Muscle of leg (tissue), 3 donors: ENCODE measurements at regions not wholly inside any gene's neighbourhood (a gene's known extent, or its start where the extent isn't known, plus 50 kb on each side); places are given as distances from the start of the nearest gene placed in this dataset.
"Not testable (repeated sequence)": the region's sequence is repeated elsewhere in the genome, so short reads cannot be mapped to it uniquely, and the experiment has no call there.

Source experiments
- DNase-seq: peaks from one replicate; pipeline ENCODE4 v3.0.0; 2013
- H3K27ac ChIP-seq: one replicate; pipeline ENCODE4 v1.5.1; 2013; ENCODE audit warnings: mild to moderate bottlenecking, low read length, control low read depth
- H3K27me3 ChIP-seq: one replicate; pipeline ENCODE4 v1.6.1; 2013; ENCODE audit warnings: low read length; ENCODE audit not compliant: control insufficient read depth, insufficient read depth
- H3K36me3 ChIP-seq: one replicate; pipeline ENCODE4 v1.6.1; 2013; ENCODE audit warnings: low read length; ENCODE audit not compliant: control insufficient read depth, insufficient read depth
- H3K4me1 ChIP-seq: one replicate; pipeline ENCODE4 v1.6.1; 2013; ENCODE audit warnings: low read length; ENCODE audit not compliant: control insufficient read depth, insufficient read depth
- H3K4me3 ChIP-seq: one replicate; pipeline ENCODE4 v1.5.1; 2013; ENCODE audit warnings: low read length, control low read depth
- H3K9me3 ChIP-seq: replicated peaks from 2 replicates; pipeline ENCODE4 v1.6.1; 2013; ENCODE audit warnings: low read depth, low read length; ENCODE audit not compliant: control insufficient read depth
- WGBS: methylation state at CpG from one replicate; pipeline ENCODE4 v1.1.5; 2013; ENCODE audit warnings: missing lambda C conversion rate; ENCODE audit not compliant: insufficient coverage; 5-methylcytosine and 5-hydroxymethylcytosine counted together

DNA sequence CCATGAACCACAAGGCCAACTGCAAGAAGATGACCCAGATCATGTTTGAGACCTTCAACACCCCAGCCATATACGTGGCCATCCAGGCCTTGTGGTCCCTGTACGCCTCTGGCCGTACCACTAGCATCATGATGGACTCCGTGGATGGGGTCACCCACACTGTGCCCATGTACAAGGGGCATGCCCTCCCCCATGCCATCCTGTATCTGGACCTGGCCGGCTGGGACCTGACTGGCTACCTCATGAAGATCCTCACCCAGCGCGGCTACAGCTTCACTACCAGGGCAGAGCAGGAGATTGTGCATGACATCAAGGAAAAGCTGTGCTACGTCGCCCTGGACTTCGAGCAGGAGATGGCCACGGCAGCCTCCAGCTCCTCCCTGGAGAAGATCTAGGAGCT is 153.7 kb downstream of the CAVIN4 start:
- Histone ChIP-seq H3K27me3 (no peaks in the 10 kb centered on the region), H3K36me3 (no peaks in the 10 kb centered on the region), H3K4me1 (no peaks in the 10 kb centered on the region), H3K4me3 (no peak overlapping the region), H3K9me3 (no peaks in the 10 kb centered on the region), H3K27ac (no peak overlapping the region)
- no peak for DNase-seq
- WGBS, result 94% methylated on average over 10 of the region's 11 CpGs

- 83% methylated on average over 1 of the region's 2 CpGs for WGBS
- Histone ChIP-seq H3K4me3 (no peak overlapping the region), H3K36me3 (no peaks in the 10 kb centered on the region), H3K9me3 (no peaks in the 10 kb centered on the region), H3K27me3 (no peaks in the 10 kb centered on the region), H3K4me1 (no peaks in the 10 kb centered on the region), H3K27ac (no peak overlapping the region)
- DNase-seq, result no peak
Measured at GRCh38 chr9:100739208-100739607, 161.3 kb downstream of the CAVIN4 start.

DNA sequence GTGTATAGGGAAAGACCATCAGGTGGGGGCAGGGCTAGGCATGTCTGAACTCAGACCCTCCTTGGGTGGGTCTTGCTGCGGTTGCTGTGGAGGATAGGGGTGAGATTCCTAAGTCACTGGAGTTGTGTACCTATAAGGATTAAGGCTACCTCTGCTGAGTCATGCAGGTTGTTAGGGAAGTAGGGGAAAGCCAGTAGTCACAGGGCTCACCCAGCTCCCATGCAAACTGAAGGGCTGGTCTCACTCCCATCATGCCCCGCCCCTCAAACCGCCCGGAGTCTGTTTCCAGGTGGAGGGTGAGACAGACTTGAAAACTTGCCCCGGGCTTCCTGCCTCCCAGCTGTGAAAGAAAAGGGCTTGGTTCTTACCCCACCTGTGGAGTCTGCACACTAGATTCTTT is 161.8 kb downstream of the CAVIN4 start:
- Histone ChIP-seq H3K9me3 (no peaks in the 10 kb centered on the region), H3K36me3 (no peaks in the 10 kb centered on the region), H3K4me1 (no peaks in the 10 kb centered on the region), H3K4me3 (no peak overlapping the region), H3K27ac (no peak overlapping the region), H3K27me3 (no peaks in the 10 kb centered on the region)
- WGBS, result 81% methylated on average over 5 of the region's 5 CpGs
- DNase-seq, result no peak

GRCh38 chr9:100748930-100749329 is 171.1 kb downstream of the CAVIN4 start:
- DNase-seq, H3K9me3 ChIP-seq, H3K27ac ChIP-seq, H3K27me3 ChIP-seq, H3K36me3 ChIP-seq, H3K4me3 ChIP-seq, H3K4me1 ChIP-seq: not testable (repeated sequence)
- WGBS, result 65% methylated on average over 3 of the region's 4 CpGs

GRCh38 chr9:100756217-100756616 is 178.3 kb downstream of the CAVIN4 start:
- H3K9me3 ChIP-seq, result peaks cover 3% of the 10 kb centered on the region
- no peaks in the 10 kb centered on the region for H3K4me1 ChIP-seq
- no CpG with 5 or more reads among the region's 2 CpGs for WGBS
- H3K4me3 ChIP-seq, result no peak overlapping the region
- no peaks in the 10 kb centered on the region for H3K27me3 ChIP-seq
- DNase-seq, result no peak
- no peak overlapping the region for H3K27ac ChIP-seq
- H3K36me3 ChIP-seq, result no peaks in the 10 kb centered on the region

DNA sequence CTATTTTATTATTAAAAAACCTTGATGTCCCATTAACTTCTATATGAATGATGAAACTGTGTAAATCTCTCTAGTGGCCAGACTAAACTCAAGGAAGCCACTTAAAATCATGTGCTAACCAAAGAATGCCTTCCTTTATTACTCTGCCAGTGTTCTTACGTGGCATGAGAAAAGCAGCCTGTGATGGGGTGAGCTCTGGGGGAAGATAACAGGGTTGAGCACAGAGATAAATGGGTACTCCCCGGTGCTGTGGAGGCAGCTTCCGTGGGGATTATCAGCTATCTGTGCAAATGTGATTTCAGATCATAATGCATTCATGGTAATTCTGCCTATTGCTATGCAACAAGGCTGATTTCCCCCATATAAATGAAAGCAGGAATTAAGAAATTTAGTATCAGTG is 181.3 kb downstream of the CAVIN4 start:
- WGBS, result 69% methylated on average over 2 of the region's 3 CpGs
- Histone ChIP-seq H3K27ac (no peak overlapping the region), H3K27me3 (no peaks in the 10 kb centered on the region), H3K4me3 (no peak overlapping the region), H3K4me1 (no peaks in the 10 kb centered on the region), H3K36me3 (no peaks in the 10 kb centered on the region), H3K9me3 (no peaks in the 10 kb centered on the region)
- DNase-seq, result no peak

GRCh38 chr9:100761276-100761802 is 183.5 kb downstream of the CAVIN4 start:
- Histone ChIP-seq H3K9me3 (no peaks in the 10 kb centered on the region), H3K27ac (no peak overlapping the region), H3K27me3 (no peaks in the 10 kb centered on the region), H3K4me3 (no peak overlapping the region), H3K36me3 (no peaks in the 10 kb centered on the region), H3K4me1 (no peaks in the 10 kb centered on the region)
- 14% methylated on average over 1 of the region's 1 CpG for WGBS
- DNase-seq, result no peak

DNA sequence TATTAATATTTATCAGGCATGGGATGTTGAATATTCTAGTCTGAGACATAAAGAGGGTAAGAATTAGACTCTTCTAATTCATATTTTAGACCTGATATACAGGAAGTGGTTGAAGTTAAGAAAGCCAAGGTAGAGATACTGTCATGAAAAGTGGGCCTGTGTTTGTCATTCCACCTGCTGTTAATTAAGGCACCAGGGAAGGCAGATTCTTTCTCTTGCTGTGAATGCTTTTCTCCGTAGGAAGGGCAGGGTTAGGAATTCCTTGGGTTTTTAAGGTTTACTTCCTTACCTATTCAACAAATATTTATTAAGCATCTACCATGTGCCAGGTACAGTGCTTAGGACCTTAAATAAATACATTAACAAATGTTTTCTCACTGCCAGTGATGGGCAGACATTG is 196.4 kb downstream of the CAVIN4 start:
- no peak overlapping the region for H3K27ac ChIP-seq
- no peaks in the 10 kb centered on the region for H3K4me1 ChIP-seq
- no peaks in the 10 kb centered on the region for H3K36me3 ChIP-seq
- H3K27me3 ChIP-seq, result no peaks in the 10 kb centered on the region
- H3K9me3 ChIP-seq, result no peaks in the 10 kb centered on the region
- no peak for DNase-seq
- H3K4me3 ChIP-seq, result no peak overlapping the region
- WGBS, result no CpG with 5 or more reads among the region's 1 CpG

DNA sequence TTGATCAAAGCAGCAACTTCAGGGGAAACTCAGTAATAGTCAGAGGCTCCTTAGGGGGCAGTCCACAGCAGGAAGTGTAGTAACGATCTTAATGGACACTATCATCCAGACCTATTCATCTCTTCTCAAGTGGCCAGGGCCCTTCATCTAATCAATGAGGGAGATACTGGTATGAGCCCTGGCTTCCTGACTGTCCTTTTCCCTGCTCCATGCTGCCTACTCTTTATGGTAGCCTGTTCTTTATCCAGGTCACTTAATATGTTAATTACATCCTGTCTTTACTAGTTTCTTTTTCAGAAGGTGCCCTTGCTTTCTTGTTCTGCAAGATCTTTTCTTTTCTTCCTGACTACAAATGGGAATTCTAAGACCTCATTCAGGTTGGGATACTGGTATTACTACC is 197.1 kb downstream of the CAVIN4 start:
- no peak overlapping the region for H3K4me3 ChIP-seq
- H3K36me3 ChIP-seq, result no peaks in the 10 kb centered on the region
- DNase-seq, result no peak
- WGBS, result no CpG with 5 or more reads among the region's 1 CpG
- no peaks in the 10 kb centered on the region for H3K4me1 ChIP-seq
- no peaks in the 10 kb centered on the region for H3K27me3 ChIP-seq
- no peak overlapping the region for H3K27ac ChIP-seq
- no peaks in the 10 kb centered on the region for H3K9me3 ChIP-seq

DNA sequence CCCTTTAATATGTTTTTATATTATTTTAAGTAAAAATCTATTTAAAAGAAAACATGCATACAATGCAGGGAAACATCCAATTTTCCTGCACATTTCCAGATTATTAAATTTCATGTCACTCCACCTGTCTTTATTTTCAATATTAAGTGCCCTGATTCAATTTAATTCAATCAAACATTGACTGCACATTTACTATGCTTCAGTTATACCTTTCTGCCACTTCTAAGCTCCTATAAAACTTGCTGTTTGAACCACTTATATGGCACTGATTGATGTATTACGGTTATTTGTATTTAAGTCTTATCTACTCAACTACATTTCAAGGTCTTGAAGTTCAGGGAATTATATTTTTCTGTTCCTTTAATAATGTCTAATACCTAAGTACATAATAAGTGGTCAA is 198.0 kb downstream of the CAVIN4 start:
- no peak overlapping the region for H3K4me3 ChIP-seq
- DNase-seq, result no peak
- H3K36me3 ChIP-seq, result no peaks in the 10 kb centered on the region
- H3K9me3 ChIP-seq, result no peaks in the 10 kb centered on the region
- H3K27me3 ChIP-seq, result no peaks in the 10 kb centered on the region
- no peak overlapping the region for H3K27ac ChIP-seq
- WGBS, result no CpG with 5 or more reads among the region's 1 CpG
- H3K4me1 ChIP-seq, result no peaks in the 10 kb centered on the region

- DNase-seq, result no peak
- Histone ChIP-seq H3K27ac (no peak overlapping the region), H3K36me3 (no peaks in the 10 kb centered on the region), H3K9me3 (no peaks in the 10 kb centered on the region), H3K4me3 (no peak overlapping the region), H3K4me1 (no peaks in the 10 kb centered on the region), H3K27me3 (no peaks in the 10 kb centered on the region)
- WGBS, result 75% methylated on average over 1 of the region's 1 CpG
Measured at GRCh38 chr9:100784755-100785154, 206.9 kb downstream of the CAVIN4 start.
